ENCODE measurements at regions not wholly inside any gene's neighbourhood (a gene's known extent, or its start where the extent isn't known, plus 50 kb on each side); places are given as distances from the start of the nearest gene placed in this dataset.

DNA sequence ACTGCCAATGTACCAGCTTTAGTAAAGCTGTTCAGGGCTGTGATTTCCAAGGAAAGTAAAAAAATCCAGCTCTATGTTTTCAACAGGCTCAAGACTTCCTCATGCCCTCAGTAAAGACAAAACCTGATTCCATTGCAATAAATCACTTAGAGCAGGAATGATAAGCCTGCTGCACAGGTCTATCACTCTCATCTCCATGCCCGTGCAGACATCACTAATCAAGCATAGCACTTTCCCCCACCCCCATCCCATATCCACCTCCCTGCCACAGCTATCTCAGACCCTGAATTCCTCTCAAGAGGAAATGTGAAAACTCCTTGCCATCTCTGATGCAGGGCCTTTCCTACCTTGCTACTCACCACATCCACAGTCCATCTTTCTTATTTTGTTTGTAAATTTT is 554.9 kb downstream of the MAFB start:
- no peaks in the 10 kb centered on the region for H3K79me2 ChIP-seq (ENCODE audit: insufficient read depth, low read length)
- H3K27ac ChIP-seq (ENCODE audit: low read depth, low read length), result no peak overlapping the region
- H2AFZ ChIP-seq (ENCODE audit: low read depth, low read length, severe bottlenecking), result no peak overlapping the region
- no peak overlapping the region for H3K9ac ChIP-seq (ENCODE audit: low read length)
- H3K4me3 ChIP-seq (ENCODE audit: insufficient read depth, low read length, poor library complexity, severe bottlenecking), result no peak overlapping the region
- TF ChIP-seq EZH2phosphoT487 (conservative IDR thresholded peaks at IDR 0.05; ENCODE audit: low read length) (no peak), CTCF (IDR thresholded peaks at IDR 0.05; ENCODE audit: insufficient read depth, low read length, poor library complexity, severe bottlenecking) (no peak)
- H3K9me3 ChIP-seq (ENCODE audit: insufficient read depth, low read length), result 0 out of 2 replicates have a peak, but pooled peaks cover 3% of the 10 kb centered on the region
- no peaks in the 10 kb centered on the region for H3F3A ChIP-seq (ENCODE audit: insufficient read depth)
- H3K9me2 ChIP-seq (replicated peaks; ENCODE audit: insufficient read depth, low read length), result no peaks in the 10 kb centered on the region
- no peaks in the 10 kb centered on the region for H3K36me3 ChIP-seq (ENCODE audit: low read length)
- H3K4me2 ChIP-seq (ENCODE audit: low read depth, low read length, poor library complexity, severe bottlenecking), result no peak overlapping the region
- H4K20me1 ChIP-seq (ENCODE audit: low read depth, low read length), result no peaks in the 10 kb centered on the region
- H3K27me3 ChIP-seq (ENCODE audit: low read length), result no peaks in the 10 kb centered on the region

GRCh38 chr20:40120827-40121226 is 568.2 kb downstream of the MAFB start:
- no peak overlapping the region for H3K27ac ChIP-seq (ENCODE audit: low read depth, low read length)
- H2AFZ ChIP-seq (ENCODE audit: low read depth, low read length, severe bottlenecking), result no peak overlapping the region
- H4K20me1 ChIP-seq (ENCODE audit: low read depth, low read length), result no peaks in the 10 kb centered on the region
- H3K4me2 ChIP-seq (ENCODE audit: low read depth, low read length, poor library complexity, severe bottlenecking), result no peak overlapping the region
- H3K27me3 ChIP-seq (ENCODE audit: low read length), result no peaks in the 10 kb centered on the region
- no peaks in the 10 kb centered on the region for H3F3A ChIP-seq (ENCODE audit: insufficient read depth)
- TF ChIP-seq EZH2phosphoT487 (conservative IDR thresholded peaks at IDR 0.05; ENCODE audit: low read length) (no peak), CTCF (IDR thresholded peaks at IDR 0.05; ENCODE audit: insufficient read depth, low read length, poor library complexity, severe bottlenecking) (no peak)
- H3K9ac ChIP-seq (ENCODE audit: low read length), result no peak overlapping the region
- H3K36me3 ChIP-seq (ENCODE audit: low read length), result no peaks in the 10 kb centered on the region
- no peaks in the 10 kb centered on the region for H3K9me2 ChIP-seq (replicated peaks; ENCODE audit: insufficient read depth, low read length)
- H3K9me3 ChIP-seq (ENCODE audit: insufficient read depth, low read length), result no peaks in the 10 kb centered on the region
- no peak overlapping the region for H3K4me3 ChIP-seq (ENCODE audit: insufficient read depth, low read length, poor library complexity, severe bottlenecking)
- H3K79me2 ChIP-seq (ENCODE audit: insufficient read depth, low read length), result no peaks in the 10 kb centered on the region

- TF ChIP-seq EZH2phosphoT487 (conservative IDR thresholded peaks at IDR 0.05; ENCODE audit: low read length) (no peak), CTCF (IDR thresholded peaks at IDR 0.05; ENCODE audit: insufficient read depth, low read length, poor library complexity, severe bottlenecking) (no peak)
- Histone ChIP-seq H3K4me3 (ENCODE audit: insufficient read depth, low read length, poor library complexity, severe bottlenecking) (no peak overlapping the region), H3K27ac (ENCODE audit: low read depth, low read length) (no peak overlapping the region), H3F3A (ENCODE audit: insufficient read depth) (no peaks in the 10 kb centered on the region), H3K79me2 (ENCODE audit: insufficient read depth, low read length) (no peaks in the 10 kb centered on the region), H3K9me3 (ENCODE audit: insufficient read depth, low read length) (no peaks in the 10 kb centered on the region), H3K4me2 (ENCODE audit: low read depth, low read length, poor library complexity, severe bottlenecking) (no peak overlapping the region), H3K27me3 (ENCODE audit: low read length) (no peaks in the 10 kb centered on the region), H3K36me3 (ENCODE audit: low read length) (no peaks in the 10 kb centered on the region), H4K20me1 (ENCODE audit: low read depth, low read length) (no peaks in the 10 kb centered on the region), H3K9me2 (replicated peaks; ENCODE audit: insufficient read depth, low read length) (no peaks in the 10 kb centered on the region), H2AFZ (ENCODE audit: low read depth, low read length, severe bottlenecking) (no peak overlapping the region), H3K9ac (ENCODE audit: low read length) (no peak overlapping the region)
Observed at GRCh38 chr20:40111282-40111681, 577.8 kb downstream of the MAFB start.

Measured in SU-DHL-6 (cell line).